H1 (cell line): ENCODE measurements at regions not wholly inside any gene's neighbourhood (a gene's known extent, or its start where the extent isn't known, plus 50 kb on each side); places are given as distances from the start of the nearest gene placed in this dataset.

Experiments
- POU5F1 ChIP-seq: IDR thresholded peaks from 2 replicates; pipeline ENCODE4 v1.6.1; 2011; ENCODE audit warnings: low read depth, mild to moderate bottlenecking, low read length, moderate library complexity
- SP4 ChIP-seq: IDR thresholded peaks from 2 replicates; pipeline ENCODE4 v1.6.1; 2012; ENCODE audit warnings: low read length, inconsistent platforms
- TEAD4 ChIP-seq: IDR thresholded peaks from 2 replicates; pipeline ENCODE4 v1.6.1; 2012; ENCODE audit warnings: low read depth, low read length, inconsistent platforms, mixed read lengths

GRCh38 chr14:80101835-80102234 is 109.5 kb downstream of the DIO2 start (continued):
- no peak for TF ChIP-seq SP4
- TF ChIP-seq POU5F1, result no peak
- no peak for TF ChIP-seq TEAD4
